Type B pancreatic cell (in vitro differentiated cells): ENCODE measurements at regions not wholly inside any gene's neighbourhood (a gene's known extent, or its start where the extent isn't known, plus 50 kb on each side); places are given as distances from the start of the nearest gene placed in this dataset.

Source experiments
- DNase-seq: peaks from one replicate; pipeline ENCODE4 v3.0.0; 2021; ENCODE audit warnings: mixed read lengths; ENCODE audit not compliant: unreplicated experiment; ENCODE audit errors: extremely low spot score
- H3K27ac Mint-ChIP-seq: 2 replicates; pipeline ENCODE4 v1.8.0; 2021; ENCODE audit warnings: mild to moderate bottlenecking, mixed read lengths
- H3K27me3 Mint-ChIP-seq: 2 replicates; pipeline ENCODE4 v1.8.0; 2021; ENCODE audit warnings: mixed read lengths
- H3K36me3 Mint-ChIP-seq: 2 replicates; pipeline ENCODE4 v1.8.0; 2021; ENCODE audit warnings: mixed read lengths
- H3K4me1 Mint-ChIP-seq: one replicate; pipeline ENCODE4 v1.8.0; 2021; ENCODE audit warnings: mixed read lengths; ENCODE audit not compliant: unreplicated experiment
- H3K4me3 Mint-ChIP-seq: 2 replicates; pipeline ENCODE4 v1.8.0; 2021; ENCODE audit warnings: mild to moderate bottlenecking, mixed read lengths
- H3K9me3 Mint-ChIP-seq: 2 replicates; pipeline ENCODE4 v1.8.0; 2021; ENCODE audit warnings: mixed read lengths
- CTCF ChIP-seq: fragments of 200-600 bp; sonication (generic); conservative IDR thresholded peaks from 2 replicates; pipeline ENCODE4 v1.5.0; 2021; ENCODE audit warnings: antibody characterized with exemption, mild to moderate bottlenecking

GRCh38 chr7:41459183-41459582, 243.7 kb downstream of the INHBA start:
- no peaks in the 10 kb centered on the region for H3K27me3 Mint-ChIP-seq
- no peaks in the 10 kb centered on the region for H3K4me1 Mint-ChIP-seq
- H3K9me3 Mint-ChIP-seq, result no peaks in the 10 kb centered on the region
- TF ChIP-seq CTCF, result no peak
- no peak overlapping the region for H3K4me3 Mint-ChIP-seq
- H3K27ac Mint-ChIP-seq, result no peak overlapping the region
- DNase-seq, result no peak
- no peaks in the 10 kb centered on the region for H3K36me3 Mint-ChIP-seq

DNA sequence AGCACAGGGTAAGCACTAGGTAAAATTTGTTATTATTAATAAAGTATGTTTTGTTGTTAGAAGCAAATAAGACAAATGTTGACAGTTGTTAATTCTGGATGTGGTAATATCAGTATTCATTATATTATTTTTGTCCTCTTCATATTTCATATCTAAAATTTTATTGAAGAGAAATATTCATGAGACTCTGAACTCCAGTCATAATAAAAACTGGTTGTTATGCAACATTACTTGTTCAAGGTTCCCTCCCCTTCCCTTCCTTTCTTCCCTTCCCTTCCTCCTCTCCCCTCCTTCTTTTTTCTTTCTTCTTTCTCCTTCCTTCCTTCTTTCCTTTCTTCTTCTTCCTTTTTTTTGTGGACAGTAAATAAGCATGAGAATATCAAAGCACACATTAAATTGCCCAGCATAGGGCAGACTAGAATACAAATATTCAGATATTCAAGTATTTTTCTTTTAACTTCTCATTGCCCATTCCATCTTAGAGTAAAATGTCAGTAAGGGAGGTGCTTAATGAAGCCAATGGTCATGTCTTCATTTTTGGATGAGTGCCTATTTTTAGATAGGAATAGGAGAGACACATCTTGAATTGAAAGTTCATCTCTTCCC, 245.0 kb downstream of the INHBA start:
- H3K4me1 Mint-ChIP-seq, result no peaks in the 10 kb centered on the region
- H3K4me3 Mint-ChIP-seq, result no peak overlapping the region
- TF ChIP-seq CTCF, result no peak
- H3K27me3 Mint-ChIP-seq, result no peaks in the 10 kb centered on the region
- no peak for DNase-seq
- H3K27ac Mint-ChIP-seq, result no peak overlapping the region
- H3K36me3 Mint-ChIP-seq, result no peaks in the 10 kb centered on the region
- no peaks in the 10 kb centered on the region for H3K9me3 Mint-ChIP-seq

GRCh38 chr7:41451826-41452225, 251.1 kb downstream of the INHBA start:
- H3K4me3 Mint-ChIP-seq, result no peak overlapping the region
- no peak for TF ChIP-seq CTCF
- H3K36me3 Mint-ChIP-seq, result no peaks in the 10 kb centered on the region
- no peak overlapping the region for H3K27ac Mint-ChIP-seq
- no peaks in the 10 kb centered on the region for H3K27me3 Mint-ChIP-seq
- peaks cover 14% of the 10 kb centered on the region for H3K4me1 Mint-ChIP-seq
- no peaks in the 10 kb centered on the region for H3K9me3 Mint-ChIP-seq
- no peak for DNase-seq

DNA sequence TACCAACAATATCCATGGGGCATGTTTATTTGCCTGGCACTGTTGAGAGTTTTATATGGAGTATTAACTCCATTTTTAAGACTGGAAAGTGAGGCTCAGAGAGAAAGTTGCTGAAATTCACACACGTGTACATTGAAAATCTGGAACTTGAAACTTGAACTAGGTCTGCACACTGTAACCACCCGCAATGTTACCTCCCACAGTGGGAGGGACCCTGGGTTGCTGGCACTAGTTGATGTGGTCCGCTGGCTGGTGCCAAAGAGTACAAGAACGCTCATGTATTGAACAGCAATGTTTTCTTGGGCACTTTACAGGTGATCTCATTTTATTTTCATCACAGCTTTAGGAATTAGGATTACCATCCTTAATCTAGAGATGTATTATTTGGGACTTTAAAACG, 253.2 kb downstream of the INHBA start:
- H3K9me3 Mint-ChIP-seq, result no peaks in the 10 kb centered on the region
- no peak for TF ChIP-seq CTCF
- H3K27me3 Mint-ChIP-seq, result no peaks in the 10 kb centered on the region
- no peak overlapping the region for H3K4me3 Mint-ChIP-seq
- H3K27ac Mint-ChIP-seq, result no peak overlapping the region
- H3K36me3 Mint-ChIP-seq, result no peaks in the 10 kb centered on the region
- DNase-seq, result no peak
- H3K4me1 Mint-ChIP-seq, result peaks cover 21% of the 10 kb centered on the region

GRCh38 chr7:41449286-41449685, 253.6 kb downstream of the INHBA start:
- H3K4me1 Mint-ChIP-seq, result peaks cover 21% of the 10 kb centered on the region
- H3K27ac Mint-ChIP-seq, result no peak overlapping the region
- no peak for DNase-seq
- H3K9me3 Mint-ChIP-seq, result no peaks in the 10 kb centered on the region
- H3K4me3 Mint-ChIP-seq, result no peak overlapping the region
- no peak for TF ChIP-seq CTCF
- no peaks in the 10 kb centered on the region for H3K27me3 Mint-ChIP-seq
- no peaks in the 10 kb centered on the region for H3K36me3 Mint-ChIP-seq

DNA sequence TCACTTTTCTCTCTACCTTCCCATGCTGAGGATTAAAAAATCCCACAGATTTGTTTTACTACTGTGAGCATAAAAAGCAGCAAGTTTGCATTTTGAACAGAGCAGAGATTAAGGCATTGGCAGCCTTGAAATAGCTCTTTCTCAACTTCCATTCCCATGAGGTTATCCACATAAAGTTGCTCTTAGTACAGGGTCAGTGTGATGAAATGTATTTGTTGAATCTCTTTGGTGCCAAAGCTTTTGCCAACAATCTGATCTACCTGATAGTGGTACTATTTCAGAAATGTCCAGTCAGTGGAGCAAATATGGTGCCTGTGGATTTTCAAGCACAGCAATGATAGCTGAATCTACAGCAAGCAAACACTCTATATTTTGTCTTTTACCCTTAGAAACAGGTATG, 254.8 kb downstream of the INHBA start:
- no peak overlapping the region for H3K27ac Mint-ChIP-seq
- TF ChIP-seq CTCF, result no peak
- no peaks in the 10 kb centered on the region for H3K9me3 Mint-ChIP-seq
- peaks cover 21% of the 10 kb centered on the region for H3K4me1 Mint-ChIP-seq
- DNase-seq, result no peak
- no peak overlapping the region for H3K4me3 Mint-ChIP-seq
- H3K36me3 Mint-ChIP-seq, result no peaks in the 10 kb centered on the region
- no peaks in the 10 kb centered on the region for H3K27me3 Mint-ChIP-seq
